Stimulated activated CD4-positive, alpha-beta T cell treated with anti-CD3 and anti-CD28 coated beads, Interleukin-4, amount 100 ng/mL, for 24 hours (primary cell): ENCODE measurements at regions not wholly inside any gene's neighbourhood (a gene's known extent, or its start where the extent isn't known, plus 50 kb on each side); places are given as distances from the start of the nearest gene placed in this dataset.
"Not testable (repeated sequence)": the region's sequence is repeated elsewhere in the genome, so short reads cannot be mapped to it uniquely, and the experiment has no call there.

Source experiments
- DNase-seq: peaks from one replicate; pipeline ENCODE4 v3.0.0-alpha.2; 2020

DNA sequence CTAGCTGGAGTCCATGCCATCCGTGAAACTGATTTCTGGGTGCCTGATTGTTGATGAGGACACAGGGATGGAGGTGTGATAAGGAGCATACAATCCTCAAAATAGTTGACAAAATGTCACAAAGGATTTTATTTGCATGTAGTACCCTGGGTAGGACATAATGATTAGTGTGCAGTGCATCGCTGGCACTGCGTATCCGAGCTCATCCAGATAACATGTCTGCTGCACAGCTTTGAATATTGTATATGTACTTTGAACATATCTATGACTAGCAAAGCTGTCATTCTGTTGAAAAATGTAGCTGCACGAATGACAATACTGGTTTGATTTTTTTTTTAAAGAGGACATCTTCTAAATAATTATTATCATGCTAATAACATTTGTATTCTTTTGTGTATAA is 529.7 kb upstream of the FANCL start:
- DNase-seq, result no peak

DNA sequence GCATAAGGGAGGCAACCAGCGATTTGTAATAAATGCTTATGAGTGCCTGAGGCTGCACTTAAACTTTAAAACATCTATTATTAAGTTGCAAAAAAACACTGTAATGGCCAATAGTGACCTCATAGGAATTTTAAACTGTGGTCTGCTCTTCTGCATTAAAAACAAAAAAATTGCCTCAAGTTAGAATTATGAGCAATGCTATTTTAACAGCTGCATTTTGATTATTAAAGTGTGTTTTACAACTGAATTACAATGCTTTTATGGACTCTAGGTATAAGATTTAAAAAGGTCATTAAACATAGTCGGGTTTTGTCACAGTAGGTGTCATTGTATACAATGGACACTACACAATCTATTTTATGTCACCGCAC is 528.7 kb upstream of the FANCL start:
- DNase-seq, result no peak

DNA sequence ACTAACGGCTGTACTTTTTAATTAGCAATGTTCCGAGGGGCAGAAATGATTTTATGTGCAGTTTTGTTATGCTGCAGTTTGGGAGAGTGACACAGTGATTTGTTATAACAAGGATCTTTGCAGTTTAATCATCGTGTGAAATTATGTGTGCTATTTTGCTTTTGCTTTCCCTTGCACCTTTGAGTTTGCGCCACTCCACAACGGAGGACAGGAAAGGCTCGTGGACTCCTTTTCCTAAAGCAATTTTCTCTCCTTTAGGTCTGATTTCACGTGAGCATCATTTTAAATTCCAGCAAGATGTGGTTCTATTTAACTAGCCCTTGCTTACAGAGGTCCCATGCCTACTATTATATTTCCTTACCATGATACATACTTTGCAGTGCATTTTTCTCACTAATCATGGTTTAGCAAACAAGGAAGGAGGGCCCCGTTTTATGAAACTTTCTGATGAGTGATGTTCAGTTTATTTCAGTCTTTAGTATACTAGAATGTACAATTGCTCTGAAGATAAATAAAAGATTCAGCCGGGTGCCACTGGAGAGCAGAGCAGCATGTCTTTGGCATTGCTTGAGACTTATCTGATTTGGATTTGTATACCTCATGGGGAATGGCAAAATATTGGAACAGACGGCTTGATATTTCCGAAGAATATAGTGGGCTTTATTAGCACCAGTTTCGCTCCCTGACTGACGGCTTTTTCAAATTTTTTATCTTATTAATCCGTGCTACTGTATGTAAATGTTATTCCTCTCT is 528.2 kb upstream of the FANCL start:
- DNase-seq, result no peak

DNA sequence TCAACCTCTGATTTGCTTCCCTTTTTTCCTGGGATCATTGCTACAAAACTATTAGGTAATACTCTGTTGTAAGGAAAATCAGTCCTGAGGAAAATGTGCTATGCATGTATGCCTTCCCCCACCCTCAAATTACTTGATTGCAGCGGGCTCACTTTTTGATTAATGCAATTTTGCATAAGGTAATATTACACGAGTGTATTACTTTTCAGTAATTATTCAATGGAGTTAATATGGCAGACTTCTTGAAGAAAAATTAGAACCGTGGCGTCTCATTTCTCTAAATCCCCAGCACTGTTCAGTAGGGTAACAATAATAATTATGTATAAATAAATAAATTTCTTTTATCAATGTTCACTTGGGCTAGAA is 527.6 kb upstream of the FANCL start:
- no peak for DNase-seq

DNA sequence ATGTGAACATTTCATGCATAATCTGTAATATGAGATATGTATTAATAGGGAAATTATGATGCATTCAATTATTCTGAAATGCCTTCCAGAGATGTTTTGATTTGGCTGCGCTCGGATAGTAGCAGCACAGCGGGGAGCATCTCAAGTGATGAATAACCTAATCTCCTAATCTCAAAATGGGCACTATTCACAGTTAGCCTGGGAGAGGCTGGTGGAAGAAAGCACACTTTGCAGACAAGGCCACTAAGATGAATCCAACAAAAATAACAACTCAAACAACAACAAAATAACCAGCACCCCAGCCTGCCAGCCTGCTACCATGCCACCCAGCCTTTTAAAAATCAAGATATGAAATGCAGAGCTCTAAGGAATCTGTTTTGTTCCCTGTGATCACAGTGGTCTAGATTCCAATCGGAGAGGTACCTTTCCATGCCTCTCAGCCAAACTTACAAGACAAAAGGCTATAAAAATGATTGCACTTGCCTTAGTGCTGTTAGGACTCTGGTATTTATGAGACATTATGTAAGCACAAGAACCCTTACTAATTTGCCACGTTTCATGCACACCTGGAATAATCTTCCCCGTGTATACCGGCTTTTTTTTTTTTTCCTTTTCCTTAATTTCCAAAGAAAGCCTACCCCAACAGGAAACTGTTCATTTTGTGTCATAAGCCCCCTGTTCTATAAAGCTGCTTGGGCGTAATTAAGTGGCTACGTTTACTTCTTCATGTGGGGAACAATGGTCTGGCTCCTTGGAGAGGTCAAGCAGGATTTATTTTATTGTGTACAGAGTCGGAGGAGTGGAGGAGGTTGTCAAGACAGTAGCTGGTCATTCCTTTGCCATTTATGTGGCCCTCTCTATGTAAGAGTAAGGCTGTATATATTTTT is 526.9 kb upstream of the FANCL start:
- no peak for DNase-seq

DNA sequence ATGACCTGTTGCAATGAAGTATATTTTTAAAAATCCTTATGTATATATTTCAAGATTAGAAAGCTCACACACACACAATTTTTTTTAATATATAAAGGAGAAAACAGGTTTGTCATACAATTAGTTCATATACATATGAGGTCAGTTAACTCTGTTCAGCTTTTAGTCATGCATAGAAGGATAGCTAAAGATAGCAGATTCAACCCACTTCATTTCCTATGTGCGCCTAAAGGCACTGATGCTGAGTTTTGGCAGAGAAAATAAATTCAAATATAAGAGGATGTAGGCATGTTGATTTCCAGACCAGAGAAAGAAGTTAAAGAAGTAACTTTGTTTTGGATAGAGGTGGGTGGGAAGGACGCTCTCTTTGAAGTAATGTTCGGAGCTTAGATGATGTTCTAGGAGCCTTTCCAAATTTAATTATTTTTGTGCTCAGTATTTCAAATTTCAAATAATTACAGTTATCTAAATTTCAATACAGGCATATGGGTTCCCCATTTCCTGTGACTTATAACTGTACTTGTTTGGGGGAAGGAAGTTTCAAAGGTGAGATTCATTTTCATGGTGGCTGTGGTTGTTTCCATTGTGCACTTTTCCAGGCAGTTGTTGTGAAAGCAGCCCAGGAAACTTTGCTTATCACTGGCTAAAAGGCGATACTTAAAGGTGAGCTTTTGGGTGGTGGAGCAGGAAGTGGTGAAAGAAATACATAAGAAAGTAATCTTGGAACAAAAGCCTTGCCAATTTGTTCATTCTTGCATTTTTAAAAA is 523.4 kb upstream of the FANCL start:
- no peak for DNase-seq

DNA sequence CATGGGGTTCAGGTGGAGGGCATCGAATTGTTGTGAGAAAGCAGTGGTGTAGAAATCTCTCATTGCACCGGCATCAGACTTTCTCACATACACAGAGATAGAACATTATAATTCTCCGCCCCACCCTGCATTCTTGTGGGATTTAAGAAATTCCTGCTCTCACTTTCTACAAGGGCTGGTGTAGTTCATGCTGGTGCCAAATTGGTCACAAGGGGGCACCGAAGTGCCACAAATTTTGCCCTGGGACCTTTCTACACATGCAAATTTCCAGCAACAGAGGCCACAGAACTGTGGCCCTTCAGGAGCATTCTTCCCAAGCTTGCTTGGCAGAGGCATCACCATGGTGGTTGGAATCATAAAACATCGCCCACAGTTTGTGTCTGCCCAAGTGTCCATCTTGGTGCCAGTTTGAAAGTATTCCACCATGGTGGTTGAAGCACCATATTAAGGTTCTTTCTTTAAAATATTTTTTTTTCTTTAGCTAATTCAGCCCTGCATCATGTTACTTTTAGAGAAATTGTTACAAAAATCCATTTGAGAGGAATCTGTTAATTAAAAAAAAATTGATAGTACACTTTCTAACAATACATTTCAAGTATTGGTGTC is 521.2 kb upstream of the FANCL start:
- DNase-seq, result no peak

DNA sequence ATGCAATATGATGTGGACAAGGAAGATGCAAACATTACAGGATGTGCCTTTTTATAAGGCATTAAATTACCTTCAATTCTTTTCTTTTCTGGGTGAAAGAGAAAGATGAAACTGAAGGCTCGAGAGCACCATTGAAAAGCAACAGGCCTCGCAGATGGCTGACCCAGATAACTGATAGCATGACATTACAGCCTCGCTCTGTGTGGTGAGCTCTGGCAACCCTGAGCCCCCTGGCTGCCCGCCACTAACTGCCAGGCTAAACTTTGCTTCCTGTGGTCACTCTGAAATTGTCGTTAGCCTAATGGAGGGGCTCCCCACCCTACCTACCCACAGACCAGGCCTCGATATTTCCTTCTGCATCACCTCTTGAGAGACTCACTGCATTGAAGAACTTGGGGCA is 516.8 kb upstream of the FANCL start:
- DNase-seq, result no peak

DNA sequence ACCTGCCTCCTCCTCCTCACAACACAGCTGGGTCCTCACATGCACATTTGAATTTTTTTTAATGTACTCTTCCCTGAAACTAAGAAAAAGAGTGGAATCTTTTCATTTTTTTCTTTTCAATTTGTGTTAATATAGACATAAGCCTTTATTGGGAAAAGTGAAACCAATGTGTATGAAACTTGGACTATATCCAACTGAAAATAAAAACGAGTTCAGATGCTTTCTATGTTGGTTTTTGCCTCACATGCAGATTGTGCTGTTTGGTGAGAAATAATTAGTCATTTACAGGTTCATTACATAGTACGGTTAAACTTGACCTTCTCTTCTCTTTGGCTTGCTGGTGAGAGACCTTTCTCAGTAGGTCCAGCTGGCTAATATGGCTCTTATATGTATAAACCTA is 515.2 kb upstream of the FANCL start:
- DNase-seq, result no peak

DNA sequence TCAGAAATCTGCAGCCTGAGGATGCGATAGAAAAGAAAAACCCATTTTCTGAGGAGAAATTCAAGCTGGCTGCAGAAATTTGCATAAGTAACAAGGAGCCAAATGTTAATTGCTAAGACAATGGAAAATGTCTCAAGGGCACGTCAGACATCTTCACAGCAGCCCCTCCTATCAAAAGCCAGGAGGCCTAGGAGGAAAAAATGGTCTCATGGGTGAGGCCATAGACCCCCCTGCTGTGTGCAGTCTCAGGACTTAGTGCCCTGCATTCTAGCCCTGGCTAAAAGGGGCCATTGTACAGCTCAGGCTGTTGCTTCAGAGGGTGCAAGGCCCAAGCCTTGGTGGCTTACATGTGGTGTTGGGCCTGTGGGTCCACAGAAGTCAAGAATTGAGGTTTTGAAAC is 511.4 kb upstream of the FANCL start:
- not testable (repeated sequence) for DNase-seq

DNA sequence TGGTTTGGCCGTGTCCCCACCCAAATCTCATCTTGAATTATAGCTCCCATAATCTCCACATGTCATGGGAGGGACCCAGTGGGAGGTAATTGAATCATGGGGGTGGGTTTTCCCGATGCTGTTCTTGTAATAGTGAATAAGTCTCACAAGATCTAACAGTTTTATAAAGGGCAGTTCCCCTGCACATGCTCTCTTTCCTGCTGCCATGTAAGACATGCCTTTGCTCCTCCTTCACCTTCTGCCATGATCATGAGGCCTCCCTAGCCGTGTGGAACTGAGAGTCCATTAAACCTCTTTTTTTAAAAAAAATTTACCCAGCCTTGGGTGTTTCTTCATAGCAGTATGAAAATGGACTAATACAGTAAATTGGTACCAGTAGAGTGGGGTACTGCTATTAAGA is 510.6 kb upstream of the FANCL start:
- not testable (repeated sequence) for DNase-seq

DNA sequence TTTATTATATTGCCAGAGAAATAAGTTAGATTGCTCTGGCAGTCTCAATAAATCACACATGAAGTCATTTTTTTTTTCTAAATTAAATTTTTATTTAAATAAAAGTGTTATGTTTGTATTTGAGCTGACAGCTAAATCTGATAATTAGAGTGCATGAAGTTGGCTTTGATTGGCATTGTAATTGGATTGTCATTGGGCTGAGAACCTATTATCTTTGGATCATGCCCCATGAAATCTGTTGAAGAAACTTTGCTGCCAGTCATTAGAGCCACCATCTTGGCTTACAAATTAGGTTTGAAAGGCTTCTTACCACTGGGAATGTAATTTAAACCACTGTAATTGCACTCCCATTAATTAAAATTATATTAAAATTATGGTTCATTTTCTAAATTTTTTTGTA is 507.9 kb upstream of the FANCL start:
- DNase-seq, result no peak

DNA sequence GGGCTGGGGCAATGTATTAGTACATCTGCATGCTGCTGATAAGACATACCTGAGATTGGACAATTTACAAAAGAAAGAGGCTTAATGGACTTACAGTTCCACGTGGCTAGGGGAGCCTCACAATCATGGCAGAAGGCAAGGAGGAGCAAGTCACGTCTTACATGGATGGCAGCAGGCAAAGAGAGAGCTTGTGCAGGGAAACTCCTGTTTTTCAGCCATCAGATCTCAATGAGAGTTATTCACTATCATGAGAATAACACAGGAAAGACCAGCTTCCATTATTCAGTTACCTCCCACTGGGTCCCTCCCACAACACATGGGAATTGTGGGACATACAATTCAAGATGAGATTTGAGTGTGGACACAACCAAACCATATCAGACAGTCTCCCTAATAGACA is 504.2 kb upstream of the FANCL start:
- DNase-seq, result not testable (repeated sequence)

DNA sequence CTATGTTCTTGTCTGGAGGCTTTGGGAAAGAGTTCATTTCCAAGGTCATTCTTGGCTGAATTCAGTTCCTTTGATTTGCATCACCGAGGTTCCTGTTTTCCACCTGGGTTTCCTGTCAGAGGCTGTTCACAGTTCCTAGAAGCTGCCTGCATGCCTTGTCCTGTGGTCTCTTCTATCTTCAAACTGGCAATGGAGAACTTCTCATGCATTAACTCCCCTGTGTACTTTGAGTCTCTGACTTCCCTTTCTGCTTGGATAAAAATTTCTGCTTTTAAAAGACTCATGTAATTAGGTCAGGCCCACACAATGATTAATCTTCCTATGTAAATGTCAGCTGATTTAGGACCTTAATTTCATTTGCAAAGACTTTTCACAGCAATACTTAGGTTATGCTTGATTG is 499.3 kb upstream of the FANCL start:
- no peak for DNase-seq

DNA sequence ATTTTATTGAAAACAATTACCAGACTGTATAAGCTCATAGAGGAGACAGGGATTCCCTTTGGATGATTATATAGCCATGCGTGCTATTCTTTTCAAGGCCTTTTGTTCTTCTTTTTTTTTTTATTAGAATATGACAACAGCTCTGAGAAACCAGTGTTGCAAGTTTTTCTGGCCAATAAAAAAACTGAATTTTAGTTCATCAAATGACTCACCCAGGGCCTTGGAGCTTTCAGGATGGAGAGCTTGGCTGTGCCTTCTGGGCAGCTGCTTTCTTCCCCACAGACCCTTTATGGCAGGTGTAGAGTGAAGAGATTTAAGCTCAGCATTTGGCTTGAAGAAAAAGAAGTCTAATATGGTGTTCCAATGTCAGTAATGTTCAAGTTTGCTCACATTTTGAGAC is 497.9 kb upstream of the FANCL start:
- DNase-seq, result no peak

DNA sequence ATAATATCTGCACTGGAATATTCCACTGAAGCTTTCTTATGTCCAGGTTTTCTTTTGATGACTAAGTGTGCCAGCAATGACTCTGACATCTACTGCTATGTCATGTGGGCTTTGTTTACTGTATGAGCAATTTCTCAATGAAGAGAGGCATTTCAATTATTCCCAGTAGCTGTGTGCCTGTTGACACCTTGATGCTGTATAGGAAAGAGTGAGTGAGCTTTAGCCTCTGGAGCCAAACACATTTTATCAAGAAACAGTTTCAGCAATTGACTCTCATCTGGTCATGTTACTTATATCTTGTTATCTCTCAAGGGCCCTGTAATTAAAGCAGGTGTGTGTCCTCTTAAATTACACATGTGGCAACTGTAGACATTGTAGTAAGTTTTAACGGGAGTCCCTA is 493.2 kb upstream of the FANCL start:
- DNase-seq, result no peak

DNA sequence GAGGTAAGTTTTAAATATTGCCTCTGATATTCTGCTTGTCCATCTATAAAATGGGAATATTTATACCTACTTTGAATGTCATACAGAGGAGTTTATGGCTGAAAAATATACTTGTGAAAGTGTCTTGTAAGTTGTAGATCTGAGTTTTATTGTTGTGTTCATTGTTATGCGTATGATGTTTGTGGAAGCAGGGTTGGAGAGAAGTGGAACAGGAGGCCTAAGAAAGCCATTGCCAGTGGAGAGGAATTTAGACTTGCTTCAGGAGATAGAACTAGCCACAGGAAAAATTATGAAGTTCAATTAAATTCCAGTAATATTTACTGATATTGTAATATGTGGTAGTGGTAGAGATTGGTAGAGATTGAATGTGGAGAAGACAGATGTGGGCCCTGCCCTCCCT is 491.9 kb upstream of the FANCL start:
- DNase-seq, result no peak

DNA sequence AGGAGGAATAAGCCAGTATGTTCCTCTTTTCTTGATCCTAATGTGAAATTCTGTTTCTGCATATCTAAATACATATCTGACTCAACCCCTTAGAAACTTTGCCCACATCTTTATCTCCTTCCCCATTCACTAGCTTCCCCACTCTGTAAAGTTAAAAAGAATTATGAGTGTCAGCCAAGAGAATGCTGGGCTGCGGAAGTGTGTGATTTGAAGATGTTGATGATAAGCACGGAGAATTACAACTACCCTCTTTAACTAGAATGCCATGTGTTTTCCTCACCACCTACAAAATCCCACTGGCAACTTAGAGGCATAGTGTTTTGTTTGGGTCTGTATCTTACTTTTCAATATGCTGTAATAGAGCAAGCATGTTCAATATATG is 490.4 kb upstream of the FANCL start:
- DNase-seq, result no peak

DNA sequence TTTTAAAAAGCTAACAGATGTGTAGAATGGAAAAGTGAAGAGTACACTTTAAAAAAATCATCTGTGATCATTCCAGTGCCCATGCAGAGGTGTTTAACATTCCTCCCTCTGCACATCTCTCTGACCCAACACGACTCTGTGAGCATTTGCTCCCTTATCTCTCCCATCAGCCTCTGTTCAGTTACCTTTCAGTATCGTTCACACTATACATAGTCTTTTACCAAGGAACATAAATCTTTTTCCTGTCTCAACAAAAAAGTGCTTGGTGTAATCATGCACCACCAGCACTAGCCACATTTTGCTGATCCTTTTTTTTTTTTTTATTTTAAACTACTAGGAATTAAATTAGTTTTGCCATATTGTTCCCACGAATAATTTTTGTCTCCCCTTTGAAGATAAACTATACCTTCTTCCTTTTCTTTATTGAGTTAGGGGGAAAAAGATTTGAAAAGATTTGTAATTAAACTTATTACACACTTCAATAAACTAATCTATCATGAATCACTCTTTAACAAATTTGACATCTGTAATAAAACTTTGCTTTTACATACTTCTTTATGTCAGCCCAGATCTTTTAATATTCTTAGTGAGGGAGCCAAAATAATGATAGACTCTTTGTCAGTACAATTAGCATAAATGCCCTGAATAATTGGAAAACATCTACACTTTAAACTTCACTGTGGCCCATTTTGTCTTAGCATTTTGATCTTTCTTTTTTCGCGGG is 489.8 kb upstream of the FANCL start:
- no peak for DNase-seq

DNA sequence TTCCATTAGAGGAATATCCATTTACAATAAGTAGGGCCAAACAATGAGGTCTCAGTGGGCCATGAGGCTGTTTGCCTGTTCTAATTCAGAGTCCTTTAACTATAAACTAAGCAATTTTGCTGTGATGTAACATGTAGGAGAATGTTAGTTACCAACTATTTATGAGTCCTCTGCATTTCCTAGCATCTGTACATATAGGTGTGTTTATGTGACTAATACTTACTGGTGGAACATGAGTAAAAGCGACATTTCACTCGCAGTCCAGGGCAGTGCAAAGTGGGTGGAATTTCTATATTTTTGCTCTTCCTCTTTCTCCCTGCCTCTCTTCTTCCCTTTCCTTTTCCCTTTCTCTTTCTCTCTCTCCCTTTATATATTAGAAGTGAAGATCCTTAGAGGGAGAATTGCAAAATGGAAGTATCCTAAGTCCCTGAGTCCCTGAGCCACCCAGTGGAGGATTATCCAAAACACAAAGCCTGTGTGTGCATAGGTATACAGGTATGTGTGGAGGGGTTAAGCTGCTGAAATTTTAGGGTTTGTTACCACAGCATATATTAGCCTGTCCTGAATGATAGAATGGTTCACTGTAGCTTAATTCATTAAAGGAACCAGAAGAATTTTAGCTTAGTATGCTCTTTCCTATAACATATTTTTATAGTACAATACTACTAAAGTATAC is 487.0 kb upstream of the FANCL start:
- no peak for DNase-seq

DNA sequence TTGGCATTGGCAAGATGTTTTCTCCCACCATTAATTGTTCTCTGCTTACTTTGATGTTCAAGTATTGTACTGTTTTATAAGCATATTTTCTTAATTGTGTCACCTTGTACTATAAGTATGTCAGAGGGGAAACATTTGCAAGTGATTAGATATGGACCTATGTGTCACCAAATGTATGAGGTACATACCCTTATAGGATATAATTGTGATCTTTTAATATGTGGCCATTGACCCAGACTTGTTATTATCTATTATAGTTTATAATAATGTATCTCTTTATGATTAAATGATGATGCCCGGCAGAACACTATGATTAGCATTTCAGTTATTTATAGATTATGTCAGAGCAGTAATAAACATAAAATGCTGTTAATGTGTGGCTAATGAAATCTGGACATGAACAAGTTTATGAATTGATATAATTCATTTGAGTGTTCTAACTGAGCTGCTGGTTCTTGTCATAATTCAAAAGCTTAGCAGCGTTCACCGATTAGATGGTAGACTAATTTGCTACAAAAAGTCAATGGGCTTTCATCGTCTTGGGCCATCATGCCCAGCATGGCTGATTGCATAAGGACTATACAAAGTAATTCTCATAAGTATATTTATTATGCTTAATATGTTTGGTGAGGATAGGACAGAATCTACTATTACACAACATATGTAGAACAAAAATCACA is 480.9 kb upstream of the FANCL start:
- no peak for DNase-seq
